Dermis blood vessel endothelial cell (primary cell): ENCODE measurements at regions not wholly inside any gene's neighbourhood (a gene's known extent, or its start where the extent isn't known, plus 50 kb on each side); places are given as distances from the start of the nearest gene placed in this dataset.
A peak's percentile ranks its signal among the peaks of the same experiment; 100 is the strongest.

Source experiments
- DNase-seq: peaks from one replicate; pipeline ENCODE4 v3.0.0; 2010

- no peak for DNase-seq
These were observed 95.5 kb downstream of the FAM204A start for GRCh38 chr10:118246332-118247295.

- no peak for DNase-seq
These were observed 98.2 kb downstream of the FAM204A start for GRCh38 chr10:118243907-118244306.

GRCh38 chr10:118241229-118242137, 100.6 kb downstream of the FAM204A start:
- DNase-seq = peak; percentile 88

- no peak for DNase-seq
These were observed 102.9 kb downstream of the FAM204A start for GRCh38 chr10:118239236-118239630.

GRCh38 chr10:118238573-118239235, 103.4 kb downstream of the FAM204A start:
- DNase-seq = no peak

- DNase-seq = no peak
These were observed 104.2 kb downstream of the FAM204A start for GRCh38 chr10:118237930-118238329.

- DNase-seq = no peak
These were observed 107.4 kb downstream of the FAM204A start for GRCh38 chr10:118234683-118235082.

- DNase-seq = no peak
These were observed 121.7 kb downstream of the FAM204A start for GRCh38 chr10:118220346-118220850.

- no peak for DNase-seq
These were observed 123.6 kb downstream of the FAM204A start for GRCh38 chr10:118218562-118218961.

- DNase-seq = no peak
These were observed 125.5 kb downstream of the FAM204A start for GRCh38 chr10:118216571-118217170.

- no peak for DNase-seq
These were observed 126.1 kb downstream of the FAM204A start for GRCh38 chr10:118216020-118216419.

GRCh38 chr10:118214776-118215175, 127.3 kb downstream of the FAM204A start:
- no peak for DNase-seq

GRCh38 chr10:118213436-118213835, 128.7 kb downstream of the FAM204A start:
- DNase-seq = no peak

GRCh38 chr10:118210276-118210675, 131.8 kb downstream of the FAM204A start:
- no peak for DNase-seq

- no peak for DNase-seq
These were observed 132.9 kb downstream of the FAM204A start for GRCh38 chr10:118209215-118209614.

- no peak for DNase-seq
These were observed 134.6 kb downstream of the FAM204A start for GRCh38 chr10:118207470-118208007.

GRCh38 chr10:118204292-118204943, 137.7 kb downstream of the FAM204A start:
- DNase-seq = no peak

- no peak for DNase-seq
These were observed 138.7 kb downstream of the FAM204A start for GRCh38 chr10:118203461-118203860.

- no peak for DNase-seq
These were observed 146.4 kb downstream of the FAM204A start for GRCh38 chr10:118195729-118196128.

GRCh38 chr10:118193642-118194041, 146.9 kb upstream of the RAB11FIP2 start:
- no peak for DNase-seq

- DNase-seq = no peak
These were observed 134.3 kb upstream of the RAB11FIP2 start for GRCh38 chr10:118181021-118181420.
